AG04450 (cell line): ENCODE measurements at regions not wholly inside any gene's neighbourhood (a gene's known extent, or its start where the extent isn't known, plus 50 kb on each side); places are given as distances from the start of the nearest gene placed in this dataset.

ENCODE experiments used
- CTCF ChIA-PET: fragments of 300-600, 350-600 bp; formaldehyde crosslinking; extraction: SDS; loops from one replicate; lab custom pipeline; 2022; ENCODE audit warnings: antibody characterized with exemption, inconsistent platforms; lab: Charles Lee
- POLR2A ChIA-PET: fragments of 350-600 bp; formaldehyde crosslinking; extraction: SDS; loops from one replicate; lab custom pipeline; 2021; ENCODE audit warnings: antibody characterized with exemption, inconsistent platforms; lab: Yijun Ruan, JAX
- DNase-seq: peaks from one replicate; pipeline ENCODE4 v3.0.0-alpha.2; 2011; ENCODE audit warnings: low read depth, low spot score
- H3K27ac ChIP-seq: one replicate; pipeline ENCODE4 v1.5.1; 2012; ENCODE audit warnings: low read depth, low read length, control low read depth
- H3K27me3 ChIP-seq: one replicate; pipeline ENCODE4 v1.6.0; 2012; ENCODE audit warnings: low read length; ENCODE audit not compliant: control insufficient read depth, insufficient read depth
- H3K4me3 ChIP-seq: 2 replicates; pipeline ENCODE4 v1.5.1; 2011; ENCODE audit warnings: mild to moderate bottlenecking, low read depth, low read length, control low read depth
- H3K9me3 ChIP-seq: 2 replicates; pipeline ENCODE4 v1.5.1; 2012; ENCODE audit warnings: low read length; ENCODE audit not compliant: control insufficient read depth, insufficient read depth
- CTCF ChIP-seq: IDR thresholded peaks from 2 replicates; pipeline ENCODE4 v1.5.1; 2011; ENCODE audit warnings: low read depth, low read length, control low read depth, inconsistent platforms

- ChIA-PET CTCF (no interaction called here), POLR2A (no interaction called here)
- no peaks in the 10 kb centered on the region for H3K27me3 ChIP-seq
- H3K4me3 ChIP-seq: no peak overlapping the region
- H3K9me3 ChIP-seq: no peaks in the 10 kb centered on the region; the same call in 1 of the 2 replicates
- no peak overlapping the region for H3K27ac ChIP-seq
- DNase-seq: no peak
- TF ChIP-seq CTCF: no peak
Observed at GRCh38 chr4:103907414-103907813, 187.6 kb upstream of the TACR3 start.

- no peak overlapping the region for H3K27ac ChIP-seq
Observed at GRCh38 chr4:103904123-103904522, 184.3 kb upstream of the TACR3 start.

GRCh38 chr4:103902730-103903129 is 182.9 kb upstream of the TACR3 start:
- no peak overlapping the region for H3K4me3 ChIP-seq
- ChIA-PET POLR2A (no interaction called here), CTCF (no interaction called here)
- DNase-seq: no peak
- TF ChIP-seq CTCF: no peak
- H3K9me3 ChIP-seq: no peaks in the 10 kb centered on the region; the same call in none of the 2 replicates
- H3K27ac ChIP-seq: no peak overlapping the region
- H3K27me3 ChIP-seq: no peaks in the 10 kb centered on the region

More at GRCh38 chr4:103904123-103904522, 184.3 kb upstream of the TACR3 start:
- TF ChIP-seq CTCF: no peak
- Histone ChIP-seq H3K4me3 (no peak overlapping the region), H3K9me3 (no peaks in the 10 kb centered on the region; the same call in none of the 2 replicates), H3K27me3 (no peaks in the 10 kb centered on the region)
- no peak for DNase-seq
- POLR2A ChIA-PET: no interaction called here
- CTCF ChIA-PET: no interaction called here

GRCh38 chr4:103895876-103896465 is 176.2 kb upstream of the TACR3 start:
- CTCF ChIA-PET: no interaction called here
- no peaks in the 10 kb centered on the region for H3K27me3 ChIP-seq
- no peak overlapping the region for H3K4me3 ChIP-seq
- no peak for TF ChIP-seq CTCF
- POLR2A ChIA-PET: no interaction called here
- DNase-seq: no peak
- no peak overlapping the region for H3K27ac ChIP-seq
- peaks cover 13% of the 10 kb centered on the region; the same call in 1 of the 2 replicates for H3K9me3 ChIP-seq

- CTCF ChIA-PET: no interaction called here
- no peak for TF ChIP-seq CTCF
- H3K27ac ChIP-seq: no peak overlapping the region
- no peak overlapping the region for H3K4me3 ChIP-seq
- peaks cover 13% of the 10 kb centered on the region; the same call in 1 of the 2 replicates for H3K9me3 ChIP-seq
- POLR2A ChIA-PET: no interaction called here
- DNase-seq: no peak
- H3K27me3 ChIP-seq: no peaks in the 10 kb centered on the region
Observed at GRCh38 chr4:103892586-103892985, 172.8 kb upstream of the TACR3 start.
